SK-N-SH (cell line): ENCODE measurements at regions not wholly inside any gene's neighbourhood (a gene's known extent, or its start where the extent isn't known, plus 50 kb on each side); places are given as distances from the start of the nearest gene placed in this dataset.

Experiments
- CTCF ChIA-PET: fragments of 300-600, 350-600 bp; formaldehyde crosslinking; extraction: SDS; loops from one replicate; lab custom pipeline; 2021; lab: Yijun Ruan, JAX
- POLR2A ChIA-PET: fragments of 350-600 bp; sonication (Branson Sonifier 250); formaldehyde crosslinking; extraction: SDS; loops from one replicate; lab custom pipeline; 2020; ENCODE audit warnings: antibody characterized with exemption, inconsistent platforms; lab: Yijun Ruan, JAX
- DNase-seq: peaks from one replicate; pipeline ENCODE4 v3.0.0; 2012
- H2AFZ ChIP-seq: fragments of 200-600 bp; sonication (generic); 2 replicates; pipeline ENCODE4 v1.8.1; 2016; ENCODE audit warnings: antibody characterized with exemption, mild to moderate bottlenecking, low read depth
- H3F3A ChIP-seq: fragments of 200-600 bp; sonication (generic); replicated peaks from 2 replicates; pipeline ENCODE3; 2016; ENCODE audit warnings: antibody characterized with exemption, mild to moderate bottlenecking; ENCODE audit not compliant: insufficient read depth
- H3K27ac ChIP-seq, 2 experiments: fragments of 200-500 bp in 1 of 2; fragments of 200-600 bp in 1 of 2; sonication (Bioruptor generic) in 1 of 2; sonication (generic), shearing (Covaris generic) in 1 of 2; 2 replicates each; pipeline versions ENCODE4 v1.5.1 to v1.6.1; 2014 to 2016; ENCODE audit warnings: low read depth in 2 of 2, inconsistent platforms in 1 of 2, low read length in 1 of 2, mild to moderate bottlenecking in 1 of 2, mixed read lengths in 1 of 2
- H3K27me3 ChIP-seq: fragments of 200-600 bp; sonication (generic), shearing (Covaris generic); 2 replicates; pipeline ENCODE4 v1.6.1; 2016; ENCODE audit warnings: mixed run types; ENCODE audit not compliant: insufficient read depth
- H3K36me3 ChIP-seq, 2 experiments: fragments of 200-500 bp in 1 of 2; fragments of 200-600 bp in 1 of 2; sonication (Bioruptor generic) in 1 of 2; sonication (generic) in 1 of 2; replicated peaks in 1 of 2; 2 replicates each; pipeline versions ENCODE3 to v1.5.1; 2014 to 2016; ENCODE audit warnings: low read length in 1 of 2, mild to moderate bottlenecking in 1 of 2; ENCODE audit not compliant: insufficient read depth in 2 of 2, control insufficient read depth in 1 of 2
- H3K4me1 ChIP-seq, 2 experiments: fragments of 200-500 bp in 1 of 2; fragments of 200-600 bp in 1 of 2; sonication (Bioruptor generic) in 1 of 2; sonication (generic), shearing (Covaris generic) in 1 of 2; 2 replicates each; pipeline versions ENCODE4 v1.5.1 to v1.6.1; 2014 to 2016; ENCODE audit warnings: low read depth in 1 of 2, low read length in 1 of 2, mixed run types in 1 of 2; ENCODE audit not compliant: insufficient read depth in 2 of 2, control insufficient read depth in 1 of 2
- H3K4me2 ChIP-seq: fragments of 200-600 bp; sonication (generic), shearing (Covaris generic); 2 replicates; pipeline ENCODE4 v1.6.1; 2017; ENCODE audit warnings: mixed run types
- H3K4me3 ChIP-seq, 2 experiments: fragments of 200-500 bp in 1 of 2; fragments of 200-600 bp in 1 of 2; sonication (Bioruptor generic) in 1 of 2; sonication (generic), shearing (Covaris generic) in 1 of 2; 2 replicates each; pipeline versions ENCODE4 v1.5.1 to v1.8.1; 2014 to 2016; ENCODE audit warnings: low read depth in 2 of 2, inconsistent platforms in 1 of 2, low read length in 1 of 2, mild to moderate bottlenecking in 1 of 2, mixed read lengths in 1 of 2, moderate library complexity in 1 of 2
- H3K79me2 ChIP-seq: fragments of 200-600 bp; sonication (generic); 2 replicates; pipeline ENCODE4 v1.8.1; 2017; ENCODE audit warnings: mild to moderate bottlenecking; ENCODE audit not compliant: insufficient read depth
- H3K9ac ChIP-seq: fragments of 200-600 bp; sonication (generic); 2 replicates; pipeline ENCODE4 v1.6.1; 2017; ENCODE audit warnings: mixed run types
- H3K9me2 ChIP-seq: fragments of 200-600 bp; sonication (generic); 2 replicates; pipeline ENCODE4 v1.6.1; 2017; ENCODE audit warnings: mixed run types
- H3K9me3 ChIP-seq: fragments of 200-600 bp; sonication (generic); 2 replicates; pipeline ENCODE4 v1.6.1; 2017; ENCODE audit warnings: mixed run types, mild to moderate bottlenecking, moderate library complexity
- H4K20me1 ChIP-seq: fragments of 200-600 bp; sonication (generic); 2 replicates; pipeline ENCODE4 v1.6.1; 2017; ENCODE audit warnings: mild to moderate bottlenecking, mixed run types; ENCODE audit not compliant: insufficient read depth
- CHD2 ChIP-seq: fragments of 150-350 bp; IDR thresholded peaks from 2 replicates; pipeline ENCODE4 v1.6.1; 2018; ENCODE audit warnings: low read length; ENCODE audit not compliant: partially characterized antibody
- ELF1 ChIP-seq: IDR thresholded peaks from 2 replicates; pipeline ENCODE4 v1.4.0; 2012
- GABPA ChIP-seq: IDR thresholded peaks from 2 replicates; pipeline ENCODE4 v1.4.0; 2012; ENCODE audit warnings: low read depth, mild to moderate bottlenecking
- GATA2 ChIP-seq: sonication (generic); formaldehyde crosslinking; IDR thresholded peaks from 2 replicates; pipeline ENCODE4 v1.5.0; 2020; ENCODE audit warnings: mild to moderate bottlenecking, missing genetic modification reagents
- JUND ChIP-seq: IDR thresholded peaks from 2 replicates; pipeline ENCODE4 v1.4.0; 2012
- MEF2A ChIP-seq: IDR thresholded peaks from 2 replicates; pipeline ENCODE4 v1.4.0; 2012; ENCODE audit warnings: low read depth, borderline replicate concordance
- MXI1 ChIP-seq: IDR thresholded peaks from 2 replicates; pipeline ENCODE4 v1.6.1; 2012; ENCODE audit warnings: mild to moderate bottlenecking, low read depth, low read length, improper control_type of control experiment
- POLR2AphosphoS5 ChIP-seq: IDR thresholded peaks from 2 replicates; pipeline ENCODE4 v1.6.1; 2012; ENCODE audit warnings: low read depth, low read length
- RAD21 ChIP-seq: IDR thresholded peaks from 2 replicates; pipeline ENCODE4 v1.6.1; 2012; ENCODE audit warnings: mild to moderate bottlenecking, low read length
- RXRA ChIP-seq: IDR thresholded peaks from 2 replicates; pipeline ENCODE4 v1.4.0; 2012; ENCODE audit warnings: low read depth, mild to moderate bottlenecking, borderline replicate concordance
- TAF1 ChIP-seq: IDR thresholded peaks from 2 replicates; pipeline ENCODE4 v1.6.1; 2012; ENCODE audit warnings: low read depth, mild to moderate bottlenecking, low read length, moderate library complexity, borderline replicate concordance
- TCF12 ChIP-seq: IDR thresholded peaks from 2 replicates; pipeline ENCODE4 v1.4.0; 2012
- WGBS: methylation state at CpG from one replicate; pipeline ENCODE4 v1.1.6; 2017; ENCODE audit warnings: low lambda C conversion rate; 5-methylcytosine and 5-hydroxymethylcytosine counted together
- TF ChIP-seq, protein P1 (sequence below): IDR thresholded peaks from 2 replicates; pipeline ENCODE4 v1.4.0; 2012; ENCODE audit warnings: low read depth
- TF ChIP-seq, protein P2 (sequence below): fragments of 200-600 bp; sonication (generic); IDR thresholded peaks from 2 replicates; pipeline ENCODE4 v1.6.1; 2017; ENCODE audit warnings: antibody characterized with exemption, mild to moderate bottlenecking, moderate library complexity
- TF ChIP-seq, protein P3 (sequence below): IDR thresholded peaks from 2 replicates; pipeline ENCODE4; 2012
- TF ChIP-seq, protein P4 (sequence below): fragments of 150-350 bp; IDR thresholded peaks from 2 replicates; pipeline ENCODE4 v1.6.1; 2017; ENCODE audit warnings: antibody characterized with exemption, low read length, low read depth, borderline replicate concordance

DNA sequence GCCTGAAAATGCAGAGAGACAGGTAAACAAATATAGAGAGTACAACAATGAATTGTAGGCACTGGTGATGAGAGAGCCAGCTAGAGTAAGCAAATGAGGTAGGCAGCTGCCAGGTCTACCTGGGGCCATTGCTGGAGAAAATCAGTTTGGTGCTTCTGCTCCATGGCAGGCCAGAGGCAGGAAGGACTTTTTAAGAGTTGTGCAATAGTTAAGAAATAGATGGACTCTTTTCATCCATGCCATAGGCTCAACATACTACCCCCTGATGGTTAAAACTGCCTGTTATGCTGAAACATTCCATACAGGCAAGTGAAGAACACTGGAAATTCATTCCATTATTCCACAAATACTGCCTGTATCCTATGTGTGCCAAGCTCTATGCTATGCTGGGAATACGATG is 86.5 kb upstream of the CCDC112 start:
- no peaks in the 10 kb centered on the region for H3K36me3 ChIP-seq
- H3K4me3 ChIP-seq, result no peak overlapping the region
- POLR2A ChIA-PET, result no interaction called here
- peaks cover 2% of the 10 kb centered on the region for H3F3A ChIP-seq
- H3K27ac ChIP-seq, result no peak overlapping the region
- no peak overlapping the region for H3K4me2 ChIP-seq
- no peaks in the 10 kb centered on the region for H3K27me3 ChIP-seq
- no peaks in the 10 kb centered on the region for H4K20me1 ChIP-seq
- H3K9ac ChIP-seq, result no peak overlapping the region
- peaks cover 0 to 2% of the 10 kb centered on the region in 2 experiments; a peak in 1 of 4 replicates for H3K4me1 ChIP-seq
- H3K79me2 ChIP-seq, result no peaks in the 10 kb centered on the region
- no peak overlapping the region; the same call in 1 of the 2 replicates for H2AFZ ChIP-seq
- 93% methylated on average over 1 of the region's 1 CpG for WGBS
- no peaks in the 10 kb centered on the region for H3K9me3 ChIP-seq
- H3K9me2 ChIP-seq, result no peaks in the 10 kb centered on the region
- no peak for DNase-seq
- TF ChIP-seq GATA2, result no peak
- TF ChIP-seq, protein P1, sequence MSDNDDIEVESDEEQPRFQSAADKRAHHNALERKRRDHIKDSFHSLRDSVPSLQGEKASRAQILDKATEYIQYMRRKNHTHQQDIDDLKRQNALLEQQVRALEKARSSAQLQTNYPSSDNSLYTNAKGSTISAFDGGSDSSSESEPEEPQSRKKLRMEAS, result no peak
- TF ChIP-seq RXRA, result no peak
- TF ChIP-seq, protein P2, sequence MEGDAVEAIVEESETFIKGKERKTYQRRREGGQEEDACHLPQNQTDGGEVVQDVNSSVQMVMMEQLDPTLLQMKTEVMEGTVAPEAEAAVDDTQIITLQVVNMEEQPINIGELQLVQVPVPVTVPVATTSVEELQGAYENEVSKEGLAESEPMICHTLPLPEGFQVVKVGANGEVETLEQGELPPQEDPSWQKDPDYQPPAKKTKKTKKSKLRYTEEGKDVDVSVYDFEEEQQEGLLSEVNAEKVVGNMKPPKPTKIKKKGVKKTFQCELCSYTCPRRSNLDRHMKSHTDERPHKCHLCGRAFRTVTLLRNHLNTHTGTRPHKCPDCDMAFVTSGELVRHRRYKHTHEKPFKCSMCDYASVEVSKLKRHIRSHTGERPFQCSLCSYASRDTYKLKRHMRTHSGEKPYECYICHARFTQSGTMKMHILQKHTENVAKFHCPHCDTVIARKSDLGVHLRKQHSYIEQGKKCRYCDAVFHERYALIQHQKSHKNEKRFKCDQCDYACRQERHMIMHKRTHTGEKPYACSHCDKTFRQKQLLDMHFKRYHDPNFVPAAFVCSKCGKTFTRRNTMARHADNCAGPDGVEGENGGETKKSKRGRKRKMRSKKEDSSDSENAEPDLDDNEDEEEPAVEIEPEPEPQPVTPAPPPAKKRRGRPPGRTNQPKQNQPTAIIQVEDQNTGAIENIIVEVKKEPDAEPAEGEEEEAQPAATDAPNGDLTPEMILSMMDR, result no peak
- no peak for TF ChIP-seq ELF1
- TF ChIP-seq TCF12, result no peak
- TF ChIP-seq POLR2AphosphoS5, result no peak
- TF ChIP-seq JUND, result no peak
- TF ChIP-seq MXI1, result no peak
- TF ChIP-seq GABPA, result no peak
- TF ChIP-seq TAF1, result no peak
- TF ChIP-seq, all 33 proteins: peak for 0
- CTCF ChIA-PET, result no interaction called here

DNA sequence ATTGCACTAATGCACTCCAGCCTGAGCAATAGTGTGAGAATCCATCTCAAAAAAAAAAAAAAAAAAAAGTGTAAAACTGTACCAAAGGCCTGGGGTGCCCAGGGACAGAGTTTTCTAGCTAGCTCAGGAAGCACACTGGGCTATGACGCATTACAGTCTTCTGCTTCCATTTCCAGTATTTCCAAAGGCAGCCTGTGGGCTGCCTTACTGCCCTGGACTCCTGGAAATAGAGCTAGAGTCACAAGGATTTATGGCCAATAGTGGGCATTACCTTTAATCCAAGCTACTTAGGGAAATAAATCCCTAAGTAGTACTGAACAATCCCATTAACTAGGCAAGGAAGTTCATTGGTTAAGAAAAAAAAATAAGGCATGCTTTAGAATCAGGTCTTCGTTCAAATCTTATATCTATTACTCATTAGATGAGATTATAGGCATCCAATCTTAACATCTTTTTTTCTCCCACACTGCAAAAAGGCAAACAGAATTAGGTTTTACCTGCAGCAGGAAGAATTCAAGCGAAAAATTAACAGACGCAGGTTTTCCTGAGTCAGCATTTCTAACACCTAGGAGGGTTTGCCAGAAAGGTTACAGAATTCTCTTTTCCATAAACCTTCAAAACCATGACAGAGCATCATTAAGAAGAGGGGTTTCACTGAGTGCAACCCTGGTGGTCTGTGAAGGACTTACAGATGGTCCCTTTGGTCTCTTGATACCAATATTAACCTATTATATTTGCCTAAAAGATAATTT is 85.6 kb upstream of the CCDC112 start:
- no peaks in the 10 kb centered on the region for H4K20me1 ChIP-seq
- H3K9me3 ChIP-seq, result no peaks in the 10 kb centered on the region
- no peak overlapping the region for H2AFZ ChIP-seq
- H3K27me3 ChIP-seq, result no peaks in the 10 kb centered on the region
- CTCF ChIA-PET, result interaction anchor here (1.3 kb wide), 1 partner anchor 8 kb away, joined by 3 read pairs; no protein-coding TSS in a partner anchor
- H3K4me2 ChIP-seq, result no peak overlapping the region
- TF ChIP-seq CHD2, result no peak
- no peak for TF ChIP-seq RAD21
- TF ChIP-seq, protein P3, sequence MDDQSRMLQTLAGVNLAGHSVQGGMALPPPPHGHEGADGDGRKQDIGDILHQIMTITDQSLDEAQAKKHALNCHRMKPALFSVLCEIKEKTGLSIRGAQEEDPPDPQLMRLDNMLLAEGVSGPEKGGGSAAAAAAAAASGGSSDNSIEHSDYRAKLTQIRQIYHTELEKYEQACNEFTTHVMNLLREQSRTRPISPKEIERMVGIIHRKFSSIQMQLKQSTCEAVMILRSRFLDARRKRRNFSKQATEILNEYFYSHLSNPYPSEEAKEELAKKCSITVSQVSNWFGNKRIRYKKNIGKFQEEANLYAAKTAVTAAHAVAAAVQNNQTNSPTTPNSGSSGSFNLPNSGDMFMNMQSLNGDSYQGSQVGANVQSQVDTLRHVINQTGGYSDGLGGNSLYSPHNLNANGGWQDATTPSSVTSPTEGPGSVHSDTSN, result no peak
- TF ChIP-seq, protein P4, sequence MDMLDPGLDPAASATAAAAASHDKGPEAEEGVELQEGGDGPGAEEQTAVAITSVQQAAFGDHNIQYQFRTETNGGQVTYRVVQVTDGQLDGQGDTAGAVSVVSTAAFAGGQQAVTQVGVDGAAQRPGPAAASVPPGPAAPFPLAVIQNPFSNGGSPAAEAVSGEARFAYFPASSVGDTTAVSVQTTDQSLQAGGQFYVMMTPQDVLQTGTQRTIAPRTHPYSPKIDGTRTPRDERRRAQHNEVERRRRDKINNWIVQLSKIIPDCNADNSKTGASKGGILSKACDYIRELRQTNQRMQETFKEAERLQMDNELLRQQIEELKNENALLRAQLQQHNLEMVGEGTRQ, result no peak
- no peak for TF ChIP-seq MEF2A
- POLR2A ChIA-PET, result no interaction called here
- H3K27ac ChIP-seq, result peak overlapping the region in 1 of 2 experiments; percentile 35; a peak in 1 of 4 replicates
- peaks cover 0 to 6% of the 10 kb centered on the region in 2 experiments; a peak in 2 of 4 replicates for H3K4me1 ChIP-seq
- 88% methylated on average over 4 of the region's 4 CpGs for WGBS
- H3K9me2 ChIP-seq, result no peaks in the 10 kb centered on the region
- no peaks in the 10 kb centered on the region for H3K79me2 ChIP-seq
- H3K9ac ChIP-seq, result no peak overlapping the region
- peaks cover 5% of the 10 kb centered on the region for H3F3A ChIP-seq
- no peak for DNase-seq
- H3K36me3 ChIP-seq, result no peaks in the 10 kb centered on the region
- H3K4me3 ChIP-seq, result no peak overlapping the region
